Transverse colon (tissue), 4 donors: ENCODE measurements at regions not wholly inside any gene's neighbourhood (a gene's known extent, or its start where the extent isn't known, plus 50 kb on each side); places are given as distances from the start of the nearest gene placed in this dataset.

Experiments used
- POLR2A ChIP-seq: fragments of 450-650 bp; IDR thresholded peaks from one replicate; pipeline ENCODE4 v1.6.1; 2016; ENCODE audit warnings: antibody characterized with exemption, mild to moderate bottlenecking, moderate library complexity
- POLR2AphosphoS5 ChIP-seq, 3 donors: sonication (generic); formaldehyde crosslinking; IDR thresholded peaks; one replicate each; pipeline ENCODE4 v1.6.1; 2016; ENCODE audit warnings: antibody characterized with exemption in 3 of 3
- TF ChIP-seq, protein P1 (sequence below), 5 experiments: fragments of 200-600 bp in 3 of 5; fragments of 450-650 bp in 2 of 5; sonication (generic) in 3 of 5; IDR thresholded peaks; 1 replicate in 2 of 5; 2 replicates in 3 of 5; pipeline ENCODE4 v1.5.1; 2016 to 2017; ENCODE audit warnings: antibody characterized with exemption in 5 of 5, inconsistent platforms in 3 of 5, mild to moderate bottlenecking in 2 of 5, moderate library complexity in 1 of 5

DNA sequence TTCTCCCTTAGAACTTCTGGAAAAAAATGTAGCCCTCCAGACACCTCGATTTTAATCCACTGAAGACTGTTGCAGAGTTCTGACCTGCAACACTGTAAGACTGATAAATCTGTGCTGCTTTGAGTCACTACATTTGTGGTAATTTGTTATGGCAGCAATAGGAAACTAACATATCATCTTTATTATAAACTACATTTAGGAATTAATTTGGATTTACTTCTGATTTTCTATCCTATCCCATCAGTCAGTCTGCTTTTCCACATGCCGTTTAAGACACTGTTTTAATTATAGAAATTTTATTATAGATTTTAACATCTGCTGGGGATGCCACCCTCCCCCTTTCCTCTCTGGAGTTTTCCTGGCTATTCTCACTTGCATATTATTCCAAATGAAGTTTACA lies 375.2 kb downstream of the DUSP6 start:
- no peak for TF ChIP-seq POLR2A
- TF ChIP-seq, protein P1, sequence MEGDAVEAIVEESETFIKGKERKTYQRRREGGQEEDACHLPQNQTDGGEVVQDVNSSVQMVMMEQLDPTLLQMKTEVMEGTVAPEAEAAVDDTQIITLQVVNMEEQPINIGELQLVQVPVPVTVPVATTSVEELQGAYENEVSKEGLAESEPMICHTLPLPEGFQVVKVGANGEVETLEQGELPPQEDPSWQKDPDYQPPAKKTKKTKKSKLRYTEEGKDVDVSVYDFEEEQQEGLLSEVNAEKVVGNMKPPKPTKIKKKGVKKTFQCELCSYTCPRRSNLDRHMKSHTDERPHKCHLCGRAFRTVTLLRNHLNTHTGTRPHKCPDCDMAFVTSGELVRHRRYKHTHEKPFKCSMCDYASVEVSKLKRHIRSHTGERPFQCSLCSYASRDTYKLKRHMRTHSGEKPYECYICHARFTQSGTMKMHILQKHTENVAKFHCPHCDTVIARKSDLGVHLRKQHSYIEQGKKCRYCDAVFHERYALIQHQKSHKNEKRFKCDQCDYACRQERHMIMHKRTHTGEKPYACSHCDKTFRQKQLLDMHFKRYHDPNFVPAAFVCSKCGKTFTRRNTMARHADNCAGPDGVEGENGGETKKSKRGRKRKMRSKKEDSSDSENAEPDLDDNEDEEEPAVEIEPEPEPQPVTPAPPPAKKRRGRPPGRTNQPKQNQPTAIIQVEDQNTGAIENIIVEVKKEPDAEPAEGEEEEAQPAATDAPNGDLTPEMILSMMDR (IDR thresholded peaks at IDR 0.05): no peak
- no peak for TF ChIP-seq POLR2AphosphoS5 (IDR thresholded peaks at IDR 0.05)
